Pancreas (tissue), 10 donors: ENCODE measurements at regions not wholly inside any gene's neighbourhood (a gene's known extent, or its start where the extent isn't known, plus 50 kb on each side); places are given as distances from the start of the nearest gene placed in this dataset.

Source experiments
- ATAC-seq, 4 donors: fragments of 200-7000 bp; cut with Tn5 transposase; one replicate each; pipeline versions ENCODE4 v1.8.0 to v1.9.1; 2020; ENCODE audit warnings: mild to moderate bottlenecking in 4 of 4, moderate library complexity in 4 of 4
- DNase-seq, 6 donors: peaks; one replicate each; pipeline ENCODE4 v3.0.0-alpha.2; 2020
- FAIRE-seq: peaks from 2 replicates; lab custom pipeline; 2012; peaks lifted over from hg19 to GRCh38; lab: Jason Lieb, UNC
- H3K27ac ChIP-seq, 4 donors: fragments of 200-600 bp; sonication (generic); 1 replicate in 3 of 4; 2 replicates in 1 of 4; pipeline versions ENCODE4 v1.5.0 to v1.8.0; 2020
- H3K27me3 ChIP-seq, 4 donors: fragments of 200-600 bp; one replicate each; pipeline ENCODE4 v1.8.0; 2021
- H3K36me3 ChIP-seq, 3 donors: fragments of 200-600 bp; sonication (generic) in 1 of 3; one replicate each; pipeline versions ENCODE4 v1.5.0 to v1.8.0; 2020 to 2021
- H3K4me1 ChIP-seq, 3 donors: fragments of 200-600 bp; one replicate each; pipeline ENCODE4 v1.8.0; 2021
- H3K4me3 ChIP-seq, 4 donors: fragments of 200-600 bp; sonication (generic) in 2 of 4; one replicate each; pipeline versions ENCODE4 v1.5.0 to v1.8.0; 2020 to 2021
- H3K9me3 ChIP-seq, 4 donors: fragments of 200-600 bp; one replicate each; pipeline ENCODE4 v1.8.0; 2021
- WGBS, 2 donors: extraction: QIAGEN DNeasy Blood & Tissue Kit; methylation state at CpG; one replicate each; pipeline ENCODE4 v1.1.7; 2013; 5-methylcytosine and 5-hydroxymethylcytosine counted together
- intact Hi-C, 3 donors: fragments of 100-400 bp; cut with DNase I; formaldehyde crosslinking; loops; one replicate each; pipeline versions ENCODE4 v1.11.1 to v1.14.2; 2022
- TF ChIP-seq, protein P1 (sequence below), 4 donors: fragments of 200-600 bp; sonication (generic) in 3 of 4; IDR thresholded peaks; one replicate each; pipeline versions ENCODE4 v1.5.0 to v1.8.0; 2021; ENCODE audit warnings: antibody characterized with exemption in 4 of 4
- donor health status: healthy with polysubstance abuse.
- donor health status: DM: no; HTN: no; CAD: no; lungs with moderate emphysema.
- donor health status: DM: no; HTN: no; CAD: no.
- donor health status: control.
- donor health status: control.
- donor health status: Bipolar disorder and iron deficiency.
- donor health status: DM: yes; HTN: yes; CAD: no.
- donor health status: DM: no; HTN: no; CAD: no.
- donor health status: DM: no; HTN: no; CAD: no.
- donor health status: DM: yes; HTN: yes; CAD: no.

- Histone ChIP-seq H3K27me3 (no peaks in the 10 kb centered on the region), H3K27ac (no peak overlapping the region), H3K9me3 (no peaks in the 10 kb centered on the region), H3K36me3 (no peaks in the 10 kb centered on the region), H3K4me3 (no peak overlapping the region), H3K4me1 (no peaks in the 10 kb centered on the region)
- DNase-seq (no peak), ATAC-seq (no peak), FAIRE-seq (no peak)
- TF ChIP-seq, protein P1, sequence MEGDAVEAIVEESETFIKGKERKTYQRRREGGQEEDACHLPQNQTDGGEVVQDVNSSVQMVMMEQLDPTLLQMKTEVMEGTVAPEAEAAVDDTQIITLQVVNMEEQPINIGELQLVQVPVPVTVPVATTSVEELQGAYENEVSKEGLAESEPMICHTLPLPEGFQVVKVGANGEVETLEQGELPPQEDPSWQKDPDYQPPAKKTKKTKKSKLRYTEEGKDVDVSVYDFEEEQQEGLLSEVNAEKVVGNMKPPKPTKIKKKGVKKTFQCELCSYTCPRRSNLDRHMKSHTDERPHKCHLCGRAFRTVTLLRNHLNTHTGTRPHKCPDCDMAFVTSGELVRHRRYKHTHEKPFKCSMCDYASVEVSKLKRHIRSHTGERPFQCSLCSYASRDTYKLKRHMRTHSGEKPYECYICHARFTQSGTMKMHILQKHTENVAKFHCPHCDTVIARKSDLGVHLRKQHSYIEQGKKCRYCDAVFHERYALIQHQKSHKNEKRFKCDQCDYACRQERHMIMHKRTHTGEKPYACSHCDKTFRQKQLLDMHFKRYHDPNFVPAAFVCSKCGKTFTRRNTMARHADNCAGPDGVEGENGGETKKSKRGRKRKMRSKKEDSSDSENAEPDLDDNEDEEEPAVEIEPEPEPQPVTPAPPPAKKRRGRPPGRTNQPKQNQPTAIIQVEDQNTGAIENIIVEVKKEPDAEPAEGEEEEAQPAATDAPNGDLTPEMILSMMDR (IDR thresholded peaks at IDR 0.05), result no peak
- 70 to 74% methylated on average over 1 of the region's 1 CpG for WGBS, 2 donors
- intact Hi-C loops, result no loop called here
Measured at GRCh38 chr3:107946700-107947099, 144.1 kb downstream of the CD47 start.

- ATAC-seq, result no peak
- intact Hi-C loops, result no loop called here
- H3K9me3 ChIP-seq, result no peaks in the 10 kb centered on the region
- H3K4me3 ChIP-seq, result no peak overlapping the region
- H3K36me3 ChIP-seq, result no peaks in the 10 kb centered on the region
- H3K27me3 ChIP-seq, result no peaks in the 10 kb centered on the region
- 96 to 100% methylated on average over 1 of the region's 1 CpG for WGBS, 2 donors
- TF ChIP-seq, protein P1 (IDR thresholded peaks at IDR 0.05), result no peak
- FAIRE-seq, result no peak
- no peak overlapping the region for H3K27ac ChIP-seq
- no peak for DNase-seq
- H3K4me1 ChIP-seq, result no peaks in the 10 kb centered on the region
Measured at GRCh38 chr3:107945417-107946094, 145.3 kb downstream of the CD47 start.

GRCh38 chr3:107943786-107944523 is 146.9 kb downstream of the CD47 start:
- WGBS, 2 donors, result 89 to 90% methylated on average over 5 of the region's 5 CpGs
- no peak for FAIRE-seq
- Histone ChIP-seq H3K4me1 (peaks cover 0 to 5% (median 0%) of the 10 kb centered on the region in 3 donors), H3K36me3 (no peaks in the 10 kb centered on the region), H3K9me3 (no peaks in the 10 kb centered on the region), H3K4me3 (no peak overlapping the region), H3K27me3 (no peaks in the 10 kb centered on the region), H3K27ac (no peak overlapping the region)
- peak in 1 of 4 donors; percentile 28 for ATAC-seq
- no peak for DNase-seq
- intact Hi-C loops, result no loop called here
- TF ChIP-seq, protein P1 (IDR thresholded peaks at IDR 0.05), result no peak

DNA sequence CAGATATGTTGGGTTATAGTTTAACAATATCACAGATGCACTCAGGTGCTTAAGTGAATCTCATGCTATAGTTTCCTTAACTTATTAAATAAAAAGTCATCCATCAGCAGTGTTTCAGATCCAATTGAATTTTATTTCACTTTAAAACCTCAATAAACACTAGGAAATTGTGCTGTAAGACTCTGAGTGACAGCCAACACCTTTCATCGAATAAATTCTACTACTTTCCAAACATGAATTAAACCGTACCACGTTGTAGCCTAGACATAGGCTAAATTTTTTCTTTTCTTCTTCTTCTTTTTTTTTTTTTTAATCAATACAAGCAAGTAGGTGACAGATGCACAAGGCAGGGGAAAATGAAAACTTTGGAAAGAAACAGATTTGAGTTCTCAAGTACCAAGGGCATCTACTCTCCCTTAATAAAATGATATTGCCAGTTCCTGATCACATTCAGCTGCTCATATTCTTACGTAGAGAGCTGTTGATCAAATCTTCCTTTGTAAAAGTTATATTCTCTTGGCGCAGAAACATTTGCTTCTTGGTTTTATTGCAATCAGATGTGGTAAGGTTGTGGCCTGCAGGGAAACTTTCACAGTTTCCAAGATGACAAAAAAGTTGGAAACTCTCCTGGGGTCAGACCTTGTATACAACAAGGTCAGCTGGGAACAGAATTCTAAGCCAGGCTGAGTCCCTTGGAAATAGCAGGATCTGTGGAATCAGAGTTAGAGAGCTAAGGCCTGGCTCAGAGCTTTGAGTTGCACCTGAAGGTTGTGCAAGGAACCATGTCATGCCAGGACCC is 147.7 kb downstream of the CD47 start:
- FAIRE-seq (no peak), ATAC-seq (no peak), DNase-seq (no peak)
- Histone ChIP-seq H3K9me3 (no peaks in the 10 kb centered on the region), H3K36me3 (no peaks in the 10 kb centered on the region), H3K27me3 (no peaks in the 10 kb centered on the region), H3K4me1 (peaks cover 0 to 5% (median 0%) of the 10 kb centered on the region in 3 donors), H3K27ac (no peak overlapping the region), H3K4me3 (no peak overlapping the region)
- TF ChIP-seq, protein P1 (IDR thresholded peaks at IDR 0.05), result no peak
- WGBS, 2 donors, result 92% methylated on average over 5 of the region's 5 CpGs
- intact Hi-C loops, result no loop called here
